HCT116 (cell line): ENCODE measurements at regions not wholly inside any gene's neighbourhood (a gene's known extent, or its start where the extent isn't known, plus 50 kb on each side); places are given as distances from the start of the nearest gene placed in this dataset.

ENCODE experiments used
- ATAC-seq: fragments of 200-7000 bp; cut with Tn5 transposase; 2 replicates; pipeline ENCODE4 v1.9.1; 2020; ENCODE audit warnings: mild to moderate bottlenecking, moderate library complexity
- BruUV-seq: library from RNA; stranded (reverse); fragments of 400-500 nt; replicated peaks from 2 replicates; lab custom pipeline; 2021; lab: Mats Ljungman, UMichigan
- CTCF ChIA-PET: fragments of 300-600 bp; sonication (Branson Sonifier 250); formaldehyde crosslinking; loops from one replicate; lab custom pipeline; 2021; ENCODE audit warnings: antibody characterized with exemption; lab: Charles Lee
- POLR2A ChIA-PET: fragments of 300-600, 350-600 bp; sonication (Branson Sonifier 250); formaldehyde crosslinking; loops from one replicate; lab custom pipeline; 2021; ENCODE audit warnings: antibody characterized with exemption; lab: Charles Lee
- RAD21 ChIA-PET, 2 experiments: fragments of 300-600 bp; sonication (Branson Sonifier 250); formaldehyde crosslinking; loops; one replicate each; lab custom pipeline; 2023; ENCODE audit warnings: low total read pairs in 2 of 2; ENCODE audit not compliant: uncharacterized antibody in 2 of 2, unreplicated experiment in 2 of 2, low non-redundant PET in 1 of 2; lab: Charles Lee
- DNase-seq: peaks from one replicate; pipeline ENCODE4 v3.0.0-alpha.2; 2010; ENCODE audit warnings: low read depth, low spot score
- H2AFZ ChIP-seq: fragments of 200-600 bp; shearing (Covaris generic), sonication (generic); 2 replicates; pipeline ENCODE4 v1.6.1; 2017; ENCODE audit warnings: low read depth, mixed run types, mixed read lengths, antibody characterized with exemption, low read length; ENCODE audit not compliant: poor library complexity, severe bottlenecking
- H3K27ac ChIP-seq: 2 replicates; pipeline ENCODE4 v1.5.1; 2012; ENCODE audit warnings: low read depth, low read length
- H3K27me3 ChIP-seq: fragments of 200-600 bp; sonication (generic); 2 replicates; pipeline ENCODE4 v1.6.1; 2016; ENCODE audit warnings: mixed run types, low read length, mixed read lengths; ENCODE audit not compliant: insufficient read depth
- H3K36me3 ChIP-seq, 2 experiments: fragments of 200-500 bp in 1 of 2; fragments of 200-600 bp in 1 of 2; sonication (Bioruptor generic) in 1 of 2; sonication (generic) in 1 of 2; 2 replicates each; pipeline versions ENCODE4 v1.5.1 to v1.6.1; 2014 to 2016; ENCODE audit warnings: low read length in 2 of 2, inconsistent platforms in 1 of 2, mixed read lengths in 1 of 2, mixed run types in 1 of 2; ENCODE audit not compliant: insufficient read depth in 2 of 2, control insufficient read depth in 1 of 2
- H3K4me1 ChIP-seq, 2 experiments: fragments of 200-600 bp in 1 of 2; sonication (generic) in 1 of 2; 2 replicates each; pipeline versions ENCODE4 v1.5.1 to v1.6.1; 2012 to 2017; ENCODE audit warnings: low read length in 2 of 2, inconsistent platforms in 1 of 2, mild to moderate bottlenecking in 1 of 2, mixed read lengths in 1 of 2, mixed run types in 1 of 2, moderate library complexity in 1 of 2; ENCODE audit not compliant: insufficient read depth in 2 of 2, control insufficient read depth in 1 of 2
- H3K4me2 ChIP-seq: fragments of 200-600 bp; sonication (generic); 2 replicates; pipeline ENCODE4 v1.6.1; 2017; ENCODE audit warnings: mixed run types, low read length, mixed read lengths
- H3K4me3 ChIP-seq, 2 experiments: fragments of 200-600 bp in 1 of 2; sonication (generic) in 1 of 2; replicated peaks in 1 of 2; 2 replicates each; pipeline ENCODE4 v1.5.1; 2011 to 2016; ENCODE audit warnings: low read length in 2 of 2, control low read depth in 1 of 2, low read depth in 1 of 2, mild to moderate bottlenecking in 1 of 2, mixed read lengths in 1 of 2, mixed run types in 1 of 2
- H3K79me2 ChIP-seq: fragments of 200-600 bp; sonication (generic); 2 replicates; pipeline ENCODE4 v1.6.1; 2017; ENCODE audit warnings: mild to moderate bottlenecking, mixed run types, low read length, moderate library complexity, mixed read lengths; ENCODE audit not compliant: insufficient read depth
- H3K9ac ChIP-seq: fragments of 200-600 bp; sonication (generic); 2 replicates; pipeline ENCODE4 v1.6.1; 2016; ENCODE audit warnings: low read length, mixed read lengths
- H3K9me2 ChIP-seq: fragments of 200-600 bp; sonication (generic), shearing (Covaris generic); 2 replicates; pipeline ENCODE4 v1.6.1; 2017; ENCODE audit warnings: mixed run types, mild to moderate bottlenecking, moderate library complexity; ENCODE audit not compliant: insufficient read depth
- H3K9me3 ChIP-seq, 2 experiments: fragments of 200-500 bp in 1 of 2; fragments of 200-600 bp in 1 of 2; sonication (Bioruptor generic) in 1 of 2; sonication (generic) in 1 of 2; 2 replicates each; pipeline ENCODE4 v1.6.1; 2014 to 2017; ENCODE audit warnings: low read length in 2 of 2, mixed read lengths in 2 of 2, inconsistent platforms in 1 of 2, low read depth in 1 of 2, mild to moderate bottlenecking in 1 of 2, mixed run types in 1 of 2, moderate library complexity in 1 of 2; ENCODE audit not compliant: control insufficient read depth in 1 of 2, insufficient read depth in 1 of 2
- H4K20me1 ChIP-seq: fragments of 200-600 bp; sonication (generic), shearing (Covaris generic); 2 replicates; pipeline ENCODE4 v1.6.1; 2017; ENCODE audit warnings: mixed run types, mild to moderate bottlenecking, moderate library complexity; ENCODE audit not compliant: insufficient read depth
- POLR2AphosphoS5 ChIP-seq: IDR thresholded peaks from 2 replicates; pipeline ENCODE4 v1.6.1; 2011; ENCODE audit warnings: mild to moderate bottlenecking, low read depth, low read length, moderate library complexity
- RAD21 ChIP-seq: IDR thresholded peaks from 2 replicates; pipeline ENCODE4 v1.6.1; 2012; ENCODE audit warnings: low read depth, mild to moderate bottlenecking
- SP1 ChIP-seq: IDR thresholded peaks from 2 replicates; pipeline ENCODE4 v1.6.1; 2012; ENCODE audit warnings: low read depth
- TCF7L2 ChIP-seq: IDR thresholded peaks from 2 replicates; pipeline ENCODE4 v1.7.0; 2011; ENCODE audit warnings: borderline replicate concordance, inconsistent platforms; ENCODE audit not compliant: insufficient read depth, insufficient read length; ENCODE audit errors: extremely low read depth
- YY1 ChIP-seq: IDR thresholded peaks from 2 replicates; pipeline ENCODE4 v1.6.1; 2011; ENCODE audit warnings: low read length, low read depth, moderate library complexity, mild to moderate bottlenecking; ENCODE audit not compliant: insufficient replicate concordance; ENCODE audit errors: extremely low read depth
- ZNF274 ChIP-seq: fragments of 200-500 bp; sonication (Bioruptor generic); IDR thresholded peaks from 2 replicates; pipeline ENCODE4 v1.6.1; 2014; ENCODE audit warnings: mild to moderate bottlenecking, low read depth, low read length, inconsistent platforms
- intact Hi-C: fragments of 100-400 bp; cut with micrococcal nuclease; formaldehyde crosslinking; loops from 2 replicates; pipeline ENCODE4 v1.10.0; 2022

DNA sequence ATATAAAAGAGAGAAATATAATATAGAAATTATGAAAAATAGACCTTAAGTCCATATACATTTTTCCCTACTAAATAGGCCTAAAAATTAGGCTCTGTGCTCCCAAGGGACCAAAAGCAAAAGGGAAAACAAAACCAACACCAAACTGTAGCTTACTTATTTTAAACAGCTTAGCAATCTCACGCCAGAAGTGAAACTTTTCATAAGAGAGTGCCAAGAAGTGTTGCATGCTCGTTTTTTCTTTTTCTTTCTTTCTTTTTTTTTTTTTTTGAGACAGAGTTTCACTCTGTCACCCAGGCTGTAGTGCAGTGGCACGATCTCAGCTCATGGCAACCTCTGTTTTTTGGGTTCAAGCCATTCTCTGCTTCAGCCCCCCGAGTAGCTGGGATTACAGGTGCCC, 250.4 kb downstream of the TMA16 start:
- DNase-seq (no peak), ATAC-seq (no peak)
- Histone ChIP-seq H4K20me1 (no peaks in the 10 kb centered on the region), H3K36me3 (no peaks in the 10 kb centered on the region), H3K9ac (no peak overlapping the region), H2AFZ (no peak overlapping the region), H3K9me2 (no peaks in the 10 kb centered on the region), H3K4me1 (peaks cover 3 to 8% of the 10 kb centered on the region in 2 experiments; a peak in 3 of 4 replicates), H3K27ac (no peak overlapping the region), H3K9me3 (no peaks in the 10 kb centered on the region), H3K79me2 (no peaks in the 10 kb centered on the region), H3K27me3 (no peaks in the 10 kb centered on the region), H3K4me3 (no peak overlapping the region), H3K4me2 (no peak overlapping the region)
- no TSS peak for BruUV-seq
- ChIA-PET RAD21 (no interaction called here), POLR2A (no interaction called here), CTCF (no interaction called here)
- intact Hi-C loops = no loop called here
- no peak for TF ChIP-seq YY1
- no peak for TF ChIP-seq POLR2AphosphoS5

DNA sequence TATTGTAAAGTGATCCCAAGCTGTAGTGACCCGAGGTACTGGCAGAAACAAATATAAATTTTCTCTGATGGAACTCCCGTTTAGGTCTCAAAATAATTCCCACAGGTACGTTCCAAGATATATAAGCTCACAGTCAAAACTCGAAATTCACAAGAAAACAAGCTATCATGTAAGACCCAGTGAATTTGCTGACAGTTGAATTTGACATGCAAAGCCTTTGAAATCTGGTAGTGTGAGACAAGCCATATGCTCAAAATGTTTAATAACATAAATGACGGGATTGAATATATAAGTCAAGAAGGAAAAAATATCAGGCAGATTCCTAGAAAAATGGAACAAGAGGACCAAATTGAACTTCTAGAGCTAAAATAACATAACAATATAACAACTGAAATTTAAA, 252.8 kb downstream of the TMA16 start:
- H3K27me3 ChIP-seq = no peaks in the 10 kb centered on the region
- H4K20me1 ChIP-seq = no peaks in the 10 kb centered on the region
- ChIA-PET CTCF (interaction anchor here (1.6 kb wide), 1 partner anchor 197 kb away, joined by 8 read pairs; no protein-coding TSS in a partner anchor), POLR2A (no interaction called here)
- no peaks in the 10 kb centered on the region for H3K9me3 ChIP-seq
- H2AFZ ChIP-seq = no peak overlapping the region
- no peaks in the 10 kb centered on the region for H3K9me2 ChIP-seq
- no TSS peak for BruUV-seq
- intact Hi-C loops = no loop called here
- DNase-seq (no peak), ATAC-seq (no peak)
- no peak overlapping the region for H3K27ac ChIP-seq
- no peak overlapping the region for H3K4me2 ChIP-seq
- H3K79me2 ChIP-seq = no peaks in the 10 kb centered on the region
- peaks cover 3 to 8% of the 10 kb centered on the region in 2 experiments; a peak in 3 of 4 replicates for H3K4me1 ChIP-seq
- no peaks in the 10 kb centered on the region for H3K36me3 ChIP-seq
- TF ChIP-seq SP1 (no peak), RAD21 (no peak), POLR2AphosphoS5 (no peak), ZNF274 (no peak), TCF7L2 (no peak)
- TF ChIP-seq, all 23 proteins: peak for 0
- RAD21 ChIA-PET = no interaction called here
- no peak overlapping the region for H3K4me3 ChIP-seq
- H3K9ac ChIP-seq = no peak overlapping the region
